Mesodermal cell (in vitro differentiated cells): ENCODE measurements at regions not wholly inside any gene's neighbourhood (a gene's known extent, or its start where the extent isn't known, plus 50 kb on each side); places are given as distances from the start of the nearest gene placed in this dataset.

Experiments
- H3K27ac ChIP-seq: 2 replicates; pipeline ENCODE4 v1.7.0; 2013; ENCODE audit warnings: mild to moderate bottlenecking, low read depth, low read length, moderate library complexity; ENCODE audit not compliant: severe bottlenecking
- H3K36me3 ChIP-seq: 2 replicates; pipeline ENCODE4 v1.7.1; 2013; ENCODE audit warnings: mild to moderate bottlenecking, low read length, moderate library complexity; ENCODE audit not compliant: control insufficient read depth, insufficient read depth
- H3K4me1 ChIP-seq: one replicate; pipeline ENCODE4 v1.7.1; 2013; ENCODE audit warnings: mild to moderate bottlenecking, low read length; ENCODE audit not compliant: insufficient read depth, control insufficient read depth, poor library complexity, severe bottlenecking
- H3K4me3 ChIP-seq: 2 replicates; pipeline ENCODE4 v1.7.0; 2013; ENCODE audit warnings: low read length, control low read depth, mild to moderate bottlenecking; ENCODE audit not compliant: insufficient read depth, poor library complexity, severe bottlenecking; ENCODE audit errors: extremely low read depth
- H3K9me3 ChIP-seq: 2 replicates; pipeline ENCODE4 v1.7.1; 2013; ENCODE audit warnings: mild to moderate bottlenecking, low read length, moderate library complexity; ENCODE audit not compliant: control insufficient read depth
- WGBS, 2 experiments: methylation state at CpG; one replicate each; pipeline ENCODE4 v1.1.5; 2013; ENCODE audit warnings: missing lambda C conversion rate in 2 of 2; ENCODE audit not compliant: insufficient coverage in 2 of 2; 5-methylcytosine and 5-hydroxymethylcytosine counted together

DNA sequence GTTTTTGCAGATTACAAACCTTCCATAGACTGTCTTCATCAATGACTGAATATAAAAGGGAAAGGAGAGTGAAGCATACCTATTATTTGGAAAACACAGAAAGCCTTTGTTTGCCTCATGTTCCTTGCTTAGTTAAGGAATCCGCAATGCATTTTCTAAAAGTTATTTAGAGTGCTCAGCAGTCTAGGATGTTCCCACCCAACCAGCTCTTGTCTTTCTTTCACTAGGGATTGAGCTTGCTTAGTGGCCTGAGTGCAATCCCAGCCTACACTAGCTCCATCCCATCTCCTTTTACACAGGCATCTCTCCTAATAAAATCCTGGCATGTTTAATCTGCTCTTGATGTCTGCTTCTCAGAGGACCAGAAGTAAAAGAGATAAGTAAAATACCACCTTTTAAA is 850.5 kb upstream of the GJE1 start:
- Histone ChIP-seq H3K27ac (no peak overlapping the region), H3K36me3 (no peaks in the 10 kb centered on the region), H3K9me3 (no peaks in the 10 kb centered on the region), H3K4me3 (no peak overlapping the region), H3K4me1 (no peaks in the 10 kb centered on the region)
- 67 to 71% methylated on average over 1 of the region's 1 CpG for WGBS, 2 experiments

DNA sequence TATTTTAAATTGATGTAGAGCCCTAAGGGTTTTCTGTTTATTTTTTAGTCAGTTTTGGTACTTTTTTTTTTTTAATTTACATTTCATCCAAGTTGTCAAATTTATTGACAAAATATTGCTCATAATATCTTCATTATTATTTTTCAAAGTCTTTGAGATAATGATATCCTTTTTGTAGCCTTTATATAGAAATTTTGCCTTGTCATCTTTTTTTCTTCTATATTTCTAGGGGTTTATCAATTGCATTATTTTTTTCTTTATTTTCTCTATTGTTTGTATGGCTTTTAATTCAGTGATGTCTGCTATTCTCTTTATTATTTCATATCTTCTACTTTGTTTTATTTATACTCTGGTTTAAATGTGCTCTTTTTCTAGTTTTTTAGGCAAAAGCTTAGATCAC is 863.0 kb upstream of the GJE1 start:
- Histone ChIP-seq H3K4me1 (no peaks in the 10 kb centered on the region), H3K9me3 (no peaks in the 10 kb centered on the region), H3K27ac (no peak overlapping the region), H3K36me3 (no peaks in the 10 kb centered on the region), H3K4me3 (no peak overlapping the region)

- H3K36me3 ChIP-seq = no peaks in the 10 kb centered on the region
- H3K27ac ChIP-seq = no peak overlapping the region
- H3K4me3 ChIP-seq = no peak overlapping the region
- no peaks in the 10 kb centered on the region for H3K9me3 ChIP-seq
- H3K4me1 ChIP-seq = no peaks in the 10 kb centered on the region
- 92 to 98% methylated on average over 3 to 4 of the region's 6 CpGs for WGBS, 2 experiments
Observed at GRCh38 chr6:141267420-141267819, 865.3 kb upstream of the GJE1 start.

DNA sequence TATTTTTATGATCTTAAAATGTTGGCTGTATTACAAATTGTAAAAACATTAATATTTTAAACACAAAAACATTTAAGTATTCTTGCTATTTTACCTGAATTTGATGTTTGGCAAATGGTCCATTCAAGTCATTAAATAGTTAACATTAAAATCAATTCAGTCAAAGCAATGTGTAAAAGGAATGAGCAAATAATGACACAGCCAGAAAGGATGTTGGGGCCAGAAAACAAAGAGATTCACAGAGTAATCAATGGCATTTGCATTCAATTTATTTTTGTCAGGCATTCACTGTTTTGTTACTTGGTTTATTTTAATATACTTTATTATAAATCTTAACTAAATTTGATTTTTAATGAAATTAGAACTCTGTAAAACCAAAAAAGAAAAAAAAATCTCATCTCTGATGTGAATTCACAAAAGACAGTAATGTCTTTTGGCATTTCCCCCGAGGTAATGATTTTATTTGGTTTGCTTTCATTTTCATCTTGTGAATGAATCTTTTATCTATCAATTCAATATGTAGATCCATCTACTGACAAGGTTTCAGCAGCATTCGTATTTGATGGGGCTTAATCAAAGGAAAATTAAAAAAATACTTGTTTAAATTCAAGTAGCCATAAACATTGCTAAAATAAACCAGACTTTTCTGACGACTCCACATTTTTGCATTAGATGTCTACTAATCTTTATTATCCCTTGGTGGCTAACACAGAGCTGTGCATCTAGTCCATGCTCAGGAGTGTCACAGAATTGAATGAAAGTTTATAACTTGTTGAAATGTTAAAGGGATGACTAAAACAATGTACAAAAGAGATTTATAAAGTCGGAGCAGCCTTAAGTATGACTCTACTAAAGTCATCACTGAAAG is 866.7 kb upstream of the GJE1 start:
- no peaks in the 10 kb centered on the region for H3K4me1 ChIP-seq
- H3K4me3 ChIP-seq = no peak overlapping the region
- no peaks in the 10 kb centered on the region for H3K9me3 ChIP-seq
- H3K36me3 ChIP-seq = no peaks in the 10 kb centered on the region
- 63% methylated on average over 1 of the region's 4 CpGs; no CpG with 5 or more reads in 1 of the 2 experiments for WGBS, 2 experiments
- H3K27ac ChIP-seq = no peak overlapping the region

GRCh38 chr6:141264101-141264500 is 868.6 kb upstream of the GJE1 start:
- WGBS, 2 experiments = 80 to 100% methylated on average over 1 to 2 of the region's 4 CpGs

DNA sequence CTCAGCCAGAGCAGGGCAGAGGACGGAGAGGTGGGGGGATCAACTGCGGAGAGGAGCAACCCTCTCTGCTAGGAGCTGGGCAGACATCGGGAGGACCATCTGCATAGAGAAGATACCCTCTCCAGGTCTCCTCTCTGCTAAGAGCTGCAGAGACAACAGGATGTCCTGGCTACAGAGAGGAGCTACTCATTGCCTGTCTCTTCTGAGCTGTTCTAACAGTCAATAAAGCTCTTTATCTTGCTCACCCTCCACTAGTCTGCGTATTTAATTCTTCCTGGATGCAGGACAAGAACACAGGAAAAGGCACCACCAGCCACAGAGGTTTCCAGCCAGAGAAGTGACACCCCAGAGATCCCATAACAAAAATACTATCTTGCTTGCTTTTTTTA is 871.1 kb upstream of the GJE1 start:
- Histone ChIP-seq H3K4me3 (no peak overlapping the region), H3K4me1 (no peaks in the 10 kb centered on the region), H3K9me3 (no peaks in the 10 kb centered on the region), H3K27ac (no peak overlapping the region), H3K36me3 (no peaks in the 10 kb centered on the region)
- WGBS, 2 experiments = 93 to 96% methylated on average over 3 of the region's 4 CpGs

More at GRCh38 chr6:141264101-141264500, 868.6 kb upstream of the GJE1 start:
- Histone ChIP-seq H3K27ac (no peak overlapping the region), H3K4me1 (no peaks in the 10 kb centered on the region), H3K4me3 (no peak overlapping the region), H3K9me3 (no peaks in the 10 kb centered on the region), H3K36me3 (no peaks in the 10 kb centered on the region)

- no peaks in the 10 kb centered on the region for H3K36me3 ChIP-seq
- 93 to 96% methylated on average over 8 to 10 of the region's 10 CpGs for WGBS, 2 experiments
- H3K9me3 ChIP-seq = no peaks in the 10 kb centered on the region
- no peaks in the 10 kb centered on the region for H3K4me1 ChIP-seq
- H3K27ac ChIP-seq = no peak overlapping the region
- H3K4me3 ChIP-seq = no peak overlapping the region
Observed at GRCh38 chr6:141261016-141261671, 871.6 kb upstream of the GJE1 start.

- WGBS, 2 experiments = 77 to 87% methylated on average over 4 to 6 of the region's 7 CpGs
- no peak overlapping the region for H3K4me3 ChIP-seq
- H3K9me3 ChIP-seq = no peaks in the 10 kb centered on the region
Observed at GRCh38 chr6:141260627-141261015, 872.1 kb upstream of the GJE1 start.

DNA sequence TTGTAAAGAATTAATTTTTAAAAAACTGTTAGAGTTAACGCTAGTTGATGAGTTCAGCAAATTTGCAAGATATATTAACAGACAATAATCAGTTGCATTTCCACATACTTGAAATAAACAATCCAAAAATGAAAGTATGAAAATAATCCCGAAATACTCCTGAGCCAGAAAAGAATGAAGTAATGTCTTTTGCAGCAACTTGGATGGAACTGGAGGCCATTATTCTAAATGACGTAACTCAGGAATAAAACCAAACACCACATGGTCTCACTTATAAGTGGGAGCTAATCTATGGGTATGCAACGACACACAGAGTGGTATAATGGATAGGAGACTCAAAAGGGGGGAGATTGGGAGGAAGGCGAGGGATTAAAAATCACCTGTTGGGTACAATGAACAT is 872.9 kb upstream of the GJE1 start:
- no peaks in the 10 kb centered on the region for H3K4me1 ChIP-seq
- H3K4me3 ChIP-seq = no peak overlapping the region
- H3K36me3 ChIP-seq = no peaks in the 10 kb centered on the region
- H3K27ac ChIP-seq = no peak overlapping the region
- WGBS, 2 experiments = no CpG with 5 or more reads among the region's 5 CpGs
- H3K9me3 ChIP-seq = no peaks in the 10 kb centered on the region

More at GRCh38 chr6:141260627-141261015, 872.1 kb upstream of the GJE1 start:
- Histone ChIP-seq H3K36me3 (no peaks in the 10 kb centered on the region), H3K27ac (no peak overlapping the region), H3K4me1 (no peaks in the 10 kb centered on the region)

DNA sequence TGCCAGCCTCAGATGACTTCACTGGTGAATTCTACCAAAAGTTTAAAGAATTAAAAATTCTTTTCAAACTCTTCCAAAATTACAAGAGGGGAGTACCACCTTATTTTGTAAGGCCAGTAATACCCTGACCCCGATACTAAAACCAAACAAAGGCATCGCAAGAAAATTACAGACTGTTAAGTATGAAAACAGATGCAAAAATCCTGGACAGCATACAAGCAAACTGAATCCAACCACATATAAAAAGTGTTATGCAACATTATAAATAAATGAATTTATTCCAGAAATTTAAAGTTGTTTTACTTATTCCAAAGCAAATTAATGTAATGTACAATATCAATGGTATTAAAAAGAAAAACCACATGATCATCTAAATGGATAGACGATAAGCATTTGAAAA is 873.6 kb upstream of the GJE1 start:
- WGBS, 2 experiments = no CpG with 5 or more reads among the region's 3 CpGs
- no peak overlapping the region for H3K4me3 ChIP-seq
- H3K4me1 ChIP-seq = no peaks in the 10 kb centered on the region
- H3K36me3 ChIP-seq = no peaks in the 10 kb centered on the region
- no peak overlapping the region for H3K27ac ChIP-seq
- no peaks in the 10 kb centered on the region for H3K9me3 ChIP-seq

GRCh38 chr6:141258516-141258915 is 874.2 kb upstream of the GJE1 start:
- Histone ChIP-seq H3K4me3 (no peak overlapping the region), H3K36me3 (no peaks in the 10 kb centered on the region), H3K9me3 (no peaks in the 10 kb centered on the region), H3K27ac (no peak overlapping the region), H3K4me1 (no peaks in the 10 kb centered on the region)
- WGBS, 2 experiments = 85 to 89% methylated on average over 2 to 5 of the region's 5 CpGs
